ENCODE measurements at regions not wholly inside any gene's neighbourhood (a gene's known extent, or its start where the extent isn't known, plus 50 kb on each side); places are given as distances from the start of the nearest gene placed in this dataset.

DNA sequence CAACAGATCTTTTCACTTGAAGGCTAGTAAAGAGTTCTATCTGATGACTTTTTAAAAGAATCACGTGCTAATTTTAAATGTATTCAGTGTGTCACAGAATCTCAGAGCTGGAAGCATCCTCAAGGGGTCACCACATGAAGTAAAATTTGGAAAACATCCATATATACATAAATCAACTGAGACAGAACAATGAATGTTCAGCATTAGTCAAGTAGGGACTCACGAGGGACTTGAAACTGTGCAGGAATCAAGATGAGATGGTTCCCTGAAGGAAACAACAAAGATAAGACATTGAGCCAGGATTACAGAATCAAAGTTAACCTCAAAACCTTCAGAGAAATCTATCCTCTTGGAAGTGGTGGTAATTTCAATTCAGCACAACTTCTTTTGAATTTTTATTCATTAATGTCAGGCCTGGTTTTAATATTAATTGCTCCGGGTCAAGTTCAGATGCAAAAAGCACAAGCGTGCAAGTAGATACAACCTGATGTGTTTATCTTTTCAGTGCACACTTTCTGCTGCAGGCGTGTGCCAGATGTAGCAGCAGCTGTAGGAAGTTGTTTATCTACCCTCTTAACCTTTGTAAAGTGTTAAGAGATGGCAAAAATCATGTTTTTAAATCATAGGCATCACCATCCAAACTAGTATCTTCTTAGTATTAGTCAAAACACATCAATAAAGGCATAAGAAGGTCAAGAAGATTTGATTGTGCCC is 87.7 kb upstream of the SRD5A3 start:
- no peak for TF ChIP-seq EP300 (IDR thresholded peaks at IDR 0.05; ENCODE audit: borderline replicate concordance)
- no peak for TF ChIP-seq TAF1 (IDR thresholded peaks at IDR 0.05; ENCODE audit: low read depth)

All from Ishikawa (cell line).